ENCODE measurements at regions not wholly inside any gene's neighbourhood (a gene's known extent, or its start where the extent isn't known, plus 50 kb on each side); places are given as distances from the start of the nearest gene placed in this dataset.

GRCh38 chr9:113669522-113670115 is 206.1 kb downstream of the RGS3 start:
- TF ChIP-seq TAF1 (IDR thresholded peaks at IDR 0.05; ENCODE audit: low read depth): no peak
- TF ChIP-seq YY1 (IDR thresholded peaks at IDR 0.05; ENCODE audit: low read depth): no peak
- TF ChIP-seq EP300 (IDR thresholded peaks at IDR 0.05; ENCODE audit: borderline replicate concordance): no peak
- TF ChIP-seq EGR1 (IDR thresholded peaks at IDR 0.05): no peak
- TF ChIP-seq FOXM1 (IDR thresholded peaks at IDR 0.05; ENCODE audit: borderline replicate concordance, low read depth): no peak
- no peak for TF ChIP-seq NFIC (IDR thresholded peaks at IDR 0.05)
- no peak for TF ChIP-seq CEBPB (IDR thresholded peaks at IDR 0.05)
- no peak for TF ChIP-seq CREB1 (IDR thresholded peaks at IDR 0.05; ENCODE audit: low read depth)
- TF ChIP-seq USF1 (IDR thresholded peaks at IDR 0.05): no peak

- TF ChIP-seq TAF1 (IDR thresholded peaks at IDR 0.05; ENCODE audit: low read depth) (no peak), YY1 (IDR thresholded peaks at IDR 0.05; ENCODE audit: low read depth) (no peak), CEBPB (IDR thresholded peaks at IDR 0.05) (no peak), TEAD4 (IDR thresholded peaks at IDR 0.05) (no peak), RAD21 (IDR thresholded peaks at IDR 0.05; ENCODE audit: low read depth) (no peak), REST (IDR thresholded peaks at IDR 0.05; ENCODE audit: low read depth) (no peak), EGR1 (IDR thresholded peaks at IDR 0.05) (no peak), MAX (IDR thresholded peaks at IDR 0.05) (no peak), TCF12 (IDR thresholded peaks at IDR 0.05; ENCODE audit: low read depth) (no peak), FOXM1 (IDR thresholded peaks at IDR 0.05; ENCODE audit: borderline replicate concordance, low read depth) (no peak), EP300 (IDR thresholded peaks at IDR 0.05; ENCODE audit: borderline replicate concordance) (no peak), USF1 (IDR thresholded peaks at IDR 0.05) (no peak), ZBTB7A (IDR thresholded peaks at IDR 0.05; ENCODE audit: low read depth) (no peak), CREB1 (IDR thresholded peaks at IDR 0.05; ENCODE audit: low read depth) (no peak), NFIC (IDR thresholded peaks at IDR 0.05) (no peak)
Measured at GRCh38 chr9:113673726-113674125, 202.4 kb upstream of the ZNF618 start.

GRCh38 chr9:113674436-113674835 is 201.7 kb upstream of the ZNF618 start:
- TF ChIP-seq EP300 (IDR thresholded peaks at IDR 0.05; ENCODE audit: borderline replicate concordance) (no peak), TCF12 (IDR thresholded peaks at IDR 0.05; ENCODE audit: low read depth) (no peak), CEBPB (IDR thresholded peaks at IDR 0.05) (no peak), REST (IDR thresholded peaks at IDR 0.05; ENCODE audit: low read depth) (no peak), USF1 (IDR thresholded peaks at IDR 0.05) (no peak), TEAD4 (IDR thresholded peaks at IDR 0.05) (no peak), YY1 (IDR thresholded peaks at IDR 0.05; ENCODE audit: low read depth) (no peak), TAF1 (IDR thresholded peaks at IDR 0.05; ENCODE audit: low read depth) (no peak)

- no peak for TF ChIP-seq CEBPB (IDR thresholded peaks at IDR 0.05)
- no peak for TF ChIP-seq YY1 (IDR thresholded peaks at IDR 0.05; ENCODE audit: low read depth)
- TF ChIP-seq FOXM1 (IDR thresholded peaks at IDR 0.05; ENCODE audit: borderline replicate concordance, low read depth): no peak
- no peak for TF ChIP-seq TAF1 (IDR thresholded peaks at IDR 0.05; ENCODE audit: low read depth)
- TF ChIP-seq TEAD4 (IDR thresholded peaks at IDR 0.05): no peak
- TF ChIP-seq NFIC (IDR thresholded peaks at IDR 0.05): no peak
- no peak for TF ChIP-seq ZBTB7A (IDR thresholded peaks at IDR 0.05; ENCODE audit: low read depth)
- TF ChIP-seq REST (IDR thresholded peaks at IDR 0.05; ENCODE audit: low read depth): no peak
- TF ChIP-seq TCF12 (IDR thresholded peaks at IDR 0.05; ENCODE audit: low read depth): no peak
- no peak for TF ChIP-seq CREB1 (IDR thresholded peaks at IDR 0.05; ENCODE audit: low read depth)
- no peak for TF ChIP-seq RAD21 (IDR thresholded peaks at IDR 0.05; ENCODE audit: low read depth)
Measured at GRCh38 chr9:113675475-113675941, 200.6 kb upstream of the ZNF618 start.

Data from Ishikawa (cell line).